Left hindlimb (tissue), 1 donor: ENCODE measurements at regions not wholly inside any gene's neighbourhood (a gene's known extent, or its start where the extent isn't known, plus 50 kb on each side); places are given as distances from the start of the nearest gene placed in this dataset.

Source experiments
- DNase-seq: peaks from one replicate; pipeline ENCODE4 v3.0.0-alpha.2; 2018

DNA sequence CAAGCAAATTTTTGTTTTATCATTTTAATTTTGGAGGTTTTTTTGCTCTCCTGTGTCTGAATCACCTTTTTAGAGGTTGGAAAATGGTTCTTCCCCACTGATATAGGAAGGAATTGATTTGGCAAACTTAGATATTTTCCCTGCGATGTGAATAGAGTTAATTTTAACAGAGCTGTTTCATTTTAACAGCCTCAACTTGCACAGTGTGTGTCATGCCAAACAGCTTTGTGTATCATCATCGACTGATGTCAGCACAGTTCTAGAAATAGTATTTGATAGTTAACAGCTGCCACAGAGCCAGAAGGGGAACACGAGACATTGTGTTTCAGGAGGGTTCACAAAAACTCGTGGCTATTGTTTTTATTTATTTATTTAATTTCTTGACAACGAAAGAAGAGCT, 243.1 kb upstream of the FOXN3 start:
- no peak for DNase-seq

DNA sequence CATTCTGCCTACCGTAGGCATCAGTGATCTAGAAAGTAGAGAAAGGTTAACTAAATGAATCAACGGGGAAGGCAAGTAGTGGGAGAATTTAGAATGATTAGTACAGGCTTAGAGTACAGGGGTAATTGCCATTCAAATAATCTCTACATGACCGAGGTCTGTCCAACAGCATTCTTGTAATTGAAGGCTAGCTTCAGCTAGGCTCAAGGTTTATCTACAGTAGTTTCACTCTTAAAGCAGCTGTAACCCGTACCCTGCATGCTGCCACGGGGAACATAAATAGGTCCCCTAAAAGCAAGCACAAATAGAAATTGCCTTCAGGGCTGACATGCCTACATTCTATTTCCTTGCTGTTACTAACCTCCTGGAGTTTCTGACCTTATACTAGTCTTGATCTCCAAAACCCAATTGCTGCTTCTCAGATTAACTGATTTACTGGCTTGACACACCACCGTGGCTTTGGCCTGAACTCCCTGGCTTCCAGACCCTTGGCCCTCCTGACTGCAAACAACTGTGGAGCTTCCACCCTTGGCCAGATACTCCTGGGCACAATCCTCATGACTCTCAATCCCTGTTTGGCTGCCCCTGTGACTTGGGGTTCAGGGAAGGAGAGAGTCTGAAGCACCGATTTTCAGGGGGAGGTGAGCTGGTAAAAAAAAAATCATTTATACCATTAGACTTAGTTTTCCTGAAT, 242.1 kb upstream of the FOXN3 start:
- DNase-seq = peak; percentile 39

DNA sequence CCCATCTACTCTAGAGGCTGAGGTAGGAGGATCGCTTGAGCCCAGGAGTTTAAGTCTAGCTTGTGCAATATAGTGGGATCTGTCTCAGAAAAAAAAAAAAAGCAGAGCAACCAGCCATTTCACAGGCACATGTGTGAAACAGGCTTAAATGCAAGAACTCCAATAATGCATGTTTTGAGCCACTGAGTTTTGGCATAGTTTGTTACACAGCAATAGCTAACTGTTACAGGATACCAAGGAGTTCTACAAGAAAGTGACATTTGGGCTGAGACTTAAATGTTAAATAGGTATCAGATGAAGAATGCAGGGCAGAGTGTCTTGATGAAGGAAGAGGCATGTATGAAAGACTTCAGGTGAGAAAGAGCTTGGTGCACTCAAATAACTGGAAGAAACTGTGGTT, 240.0 kb upstream of the FOXN3 start:
- DNase-seq = no peak

DNA sequence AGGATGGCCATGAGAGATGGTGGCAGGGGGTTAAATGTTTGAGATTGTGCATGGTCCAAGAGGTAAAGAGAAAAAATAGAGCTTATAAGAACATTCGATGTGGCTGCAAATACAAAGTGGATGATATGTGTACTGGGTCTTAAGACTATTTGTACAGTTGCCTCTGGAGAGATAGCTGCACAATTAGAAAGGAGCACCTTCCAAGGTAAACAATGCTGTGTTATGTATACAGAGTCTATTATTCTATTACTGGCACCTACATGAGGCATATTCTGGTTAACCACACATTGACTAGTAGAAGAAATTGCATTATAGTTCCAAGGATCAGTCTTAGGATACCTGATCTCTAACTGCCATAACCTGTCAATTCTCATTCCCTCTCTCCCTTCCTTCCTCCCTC, 238.0 kb upstream of the FOXN3 start:
- no peak for DNase-seq

DNA sequence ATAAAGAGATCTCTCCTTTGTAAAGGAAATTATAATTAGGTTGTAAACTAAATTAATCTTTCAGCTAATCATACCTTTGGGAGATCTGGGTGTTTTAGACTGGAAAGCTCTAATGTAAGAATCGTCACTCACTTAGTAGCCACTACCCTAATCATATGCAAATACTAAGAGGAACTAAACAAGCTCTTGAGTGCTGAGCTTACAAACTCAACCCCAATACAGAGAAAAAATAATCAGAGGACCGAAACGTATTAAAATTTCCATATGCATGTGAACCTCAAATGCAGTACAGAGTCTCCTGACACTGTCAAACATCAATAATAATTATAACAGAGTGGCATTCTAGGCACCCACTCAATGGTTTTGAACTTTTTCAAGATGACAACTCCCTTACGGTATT, 235.3 kb upstream of the FOXN3 start:
- no peak for DNase-seq

- DNase-seq = no peak
Observed at GRCh38 chr14:89651805-89652204, 234.8 kb upstream of the FOXN3 start.

- DNase-seq = no peak
Observed at GRCh38 chr14:89650077-89650978, 233.3 kb upstream of the FOXN3 start.

DNA sequence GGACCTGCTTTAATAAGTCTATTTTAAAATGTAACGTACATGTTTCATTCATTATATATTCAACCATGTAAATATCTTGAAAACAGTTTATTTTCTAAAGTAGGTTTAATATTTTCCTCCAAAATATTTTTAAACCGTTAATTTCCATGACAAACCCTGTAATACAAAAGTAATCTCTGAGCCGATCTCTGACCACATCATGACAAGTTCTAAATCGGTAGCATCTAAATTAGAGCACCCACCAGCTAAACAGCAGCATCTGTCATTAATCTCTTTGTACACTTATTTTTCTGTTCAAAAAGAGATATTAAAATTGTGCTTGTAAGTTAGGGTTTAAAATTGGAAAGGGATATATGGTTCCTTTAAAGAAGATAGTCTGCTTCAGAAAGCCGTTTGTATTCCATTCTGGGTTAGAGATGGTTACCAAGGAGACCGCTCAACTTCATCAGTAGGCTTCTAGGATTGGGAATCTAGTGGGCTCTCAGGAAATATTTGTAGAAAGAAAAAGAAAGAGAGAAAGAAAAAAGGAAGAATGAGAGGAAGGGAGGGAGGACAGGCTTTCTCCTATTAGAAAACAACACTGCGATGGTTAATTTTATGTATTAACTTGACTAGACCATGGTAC, 232.5 kb upstream of the FOXN3 start:
- no peak for DNase-seq

DNA sequence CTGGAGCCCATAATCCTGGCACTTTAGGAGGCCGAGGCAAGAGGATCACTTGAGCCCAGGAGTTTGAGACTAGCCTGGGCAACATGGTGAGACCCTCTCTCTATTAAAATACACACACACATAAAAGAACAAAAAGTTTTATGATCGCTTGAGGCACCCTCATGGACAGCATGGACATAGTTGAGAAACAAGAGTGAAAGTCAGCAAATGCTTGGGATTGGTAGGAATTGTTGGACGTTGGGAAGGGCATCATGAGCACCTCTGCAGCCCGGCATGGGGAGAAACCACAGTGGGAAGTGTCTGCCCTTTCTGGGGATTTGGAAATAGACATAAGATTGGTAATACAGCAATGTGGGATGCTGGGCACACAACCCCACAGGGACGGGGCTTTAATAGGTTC, 231.9 kb upstream of the FOXN3 start:
- no peak for DNase-seq

DNA sequence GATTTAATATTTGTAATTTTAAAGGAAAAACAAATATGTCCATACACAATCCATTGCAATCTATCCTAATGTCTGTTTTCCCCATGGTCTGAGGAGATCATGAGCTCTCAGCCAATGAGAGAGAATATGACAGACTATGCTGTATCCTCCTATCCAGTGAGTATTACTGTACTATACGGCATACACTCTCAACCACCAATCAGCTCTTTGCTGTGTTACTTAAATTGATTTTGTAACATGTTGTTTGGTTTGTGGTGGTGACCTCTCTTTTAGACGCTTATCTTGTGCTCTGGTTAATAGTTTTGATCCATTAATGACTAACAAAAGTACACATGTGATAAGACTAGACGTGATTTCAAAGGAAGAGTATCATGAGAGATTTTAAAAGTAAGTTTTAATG, 231.5 kb upstream of the FOXN3 start:
- no peak for DNase-seq

- DNase-seq = no peak
Observed at GRCh38 chr14:89646971-89647370, 229.9 kb upstream of the FOXN3 start.

DNA sequence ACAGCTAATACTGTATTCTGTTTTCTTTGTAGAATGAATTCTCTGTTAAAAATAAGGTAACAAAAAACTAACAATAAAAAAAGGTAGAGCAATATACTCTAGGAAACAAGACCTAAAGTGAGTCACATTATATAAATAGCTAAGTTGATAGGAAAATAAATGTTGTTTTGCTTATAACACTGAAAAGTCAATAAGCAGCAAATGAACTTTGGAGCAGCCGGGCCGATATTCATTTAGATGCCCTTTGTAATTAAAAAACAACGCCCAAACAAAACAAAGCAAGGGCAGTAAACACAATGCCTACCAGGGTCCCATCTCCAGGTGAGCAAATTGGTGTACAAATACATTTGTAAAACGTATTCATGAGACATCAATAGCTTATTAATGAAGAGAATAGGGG, 227.6 kb upstream of the FOXN3 start:
- no peak for DNase-seq

DNA sequence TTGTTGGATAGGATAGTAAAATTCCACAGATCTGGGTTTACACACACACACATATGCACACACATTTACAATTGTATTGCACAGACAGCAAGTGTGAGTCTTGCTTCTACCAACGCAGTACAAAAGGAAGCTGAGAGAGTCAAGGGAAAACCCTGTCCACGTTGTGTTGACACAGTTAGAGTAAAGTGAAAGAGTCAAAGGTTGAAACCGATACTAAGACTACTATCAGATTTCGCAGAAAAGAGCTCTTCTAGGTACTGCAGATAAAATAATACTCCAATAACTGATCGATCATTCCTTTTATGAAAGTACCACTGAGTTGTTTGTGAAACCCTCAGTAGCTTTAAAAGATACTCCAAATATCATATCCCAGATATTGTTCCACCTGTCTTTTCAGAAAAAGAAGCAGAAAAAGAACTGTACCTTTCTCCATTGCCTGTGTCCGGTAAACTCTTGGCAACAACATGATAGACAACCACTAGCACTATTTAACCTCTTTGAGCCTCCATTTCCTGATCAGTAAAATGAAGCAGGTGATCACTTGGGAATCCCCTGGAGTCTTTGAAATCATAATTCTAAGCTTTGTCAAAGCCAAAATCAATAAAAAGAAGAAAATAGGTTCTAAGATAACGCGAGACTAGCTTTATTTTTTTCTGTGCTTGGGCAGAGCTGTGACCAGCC, 224.6 kb upstream of the FOXN3 start:
- no peak for DNase-seq

DNA sequence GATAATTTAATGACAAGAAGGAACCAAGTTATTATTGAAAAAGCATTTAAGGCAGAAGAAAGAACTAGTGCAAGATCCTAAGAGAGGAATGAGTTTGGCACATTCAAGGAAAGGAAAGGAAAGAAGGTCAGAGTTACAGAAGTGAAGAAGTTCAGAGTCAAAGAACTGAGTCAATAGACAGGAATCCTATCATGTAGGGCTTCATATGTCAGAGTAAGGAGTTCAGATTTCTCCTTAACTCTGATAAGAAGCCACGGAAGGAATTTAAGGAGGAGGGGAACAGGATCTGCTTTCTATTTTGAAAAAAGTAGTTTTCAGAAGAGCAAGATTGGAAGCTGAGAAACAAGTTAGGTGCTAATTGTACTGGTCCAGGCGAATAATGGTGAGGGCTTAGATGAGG, 223.1 kb upstream of the FOXN3 start:
- DNase-seq = no peak

- DNase-seq = no peak
Observed at GRCh38 chr14:89639687-89640086, 222.7 kb upstream of the FOXN3 start.

- no peak for DNase-seq
Observed at GRCh38 chr14:89638891-89639290, 221.9 kb upstream of the FOXN3 start.

DNA sequence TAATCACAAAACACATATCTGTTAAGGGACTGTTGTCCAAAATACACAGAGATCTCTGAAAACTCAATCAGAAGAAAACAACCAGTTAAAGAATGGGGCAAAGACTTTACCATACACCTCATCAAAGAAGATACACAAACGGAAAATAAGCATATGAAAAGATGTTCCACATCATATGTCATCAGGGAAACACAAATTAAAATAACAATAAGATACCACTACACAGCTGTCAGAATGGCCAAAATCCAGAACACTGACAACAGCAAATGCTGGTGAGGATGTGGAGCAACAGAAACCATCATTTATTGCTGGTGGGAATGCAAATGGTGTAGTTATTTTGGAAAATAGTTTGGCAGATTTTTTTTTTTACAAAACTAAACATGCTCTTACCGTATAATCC, 220.5 kb upstream of the FOXN3 start:
- DNase-seq = no peak

GRCh38 chr14:89635615-89636014, 218.6 kb upstream of the FOXN3 start:
- no peak for DNase-seq

- no peak for DNase-seq
Observed at GRCh38 chr14:89634037-89634436, 217.0 kb upstream of the FOXN3 start.

DNA sequence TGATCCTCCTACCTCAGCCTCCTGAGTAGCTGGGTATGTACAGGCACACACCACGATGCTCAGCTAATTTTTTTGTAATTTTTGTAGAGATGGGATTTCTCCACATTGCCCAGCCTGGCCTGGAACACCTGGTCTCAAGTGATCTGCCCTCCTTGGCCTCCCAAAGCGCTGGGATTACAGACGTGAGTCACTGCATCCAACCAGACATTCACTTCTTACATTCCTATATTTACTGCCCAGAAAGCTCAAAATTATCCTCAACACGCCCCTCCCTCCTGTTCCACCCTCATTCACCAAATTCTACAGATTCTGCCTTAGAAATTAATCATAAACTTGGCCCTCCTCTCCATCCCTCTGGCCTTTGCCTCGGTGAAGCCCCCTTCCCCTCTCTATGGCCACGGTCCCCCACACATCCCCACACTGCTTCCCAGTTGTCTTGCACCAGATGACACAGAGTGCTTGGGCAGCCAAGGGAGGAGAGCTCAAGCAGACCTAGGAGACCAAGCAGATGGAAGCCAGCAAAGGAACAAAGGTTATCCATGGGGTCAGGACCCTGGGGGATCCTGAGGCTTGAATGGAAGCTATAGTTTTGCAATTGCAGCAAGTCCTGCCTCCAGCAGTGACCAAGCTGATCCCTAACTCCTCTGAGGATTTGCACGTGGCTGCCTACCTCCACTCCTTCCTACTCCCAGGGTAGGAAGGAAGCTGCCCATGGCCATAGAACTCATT, 213.2 kb upstream of the FOXN3 start:
- DNase-seq = no peak

- DNase-seq = no peak
Observed at GRCh38 chr14:89629383-89629782, 212.3 kb upstream of the FOXN3 start.

DNA sequence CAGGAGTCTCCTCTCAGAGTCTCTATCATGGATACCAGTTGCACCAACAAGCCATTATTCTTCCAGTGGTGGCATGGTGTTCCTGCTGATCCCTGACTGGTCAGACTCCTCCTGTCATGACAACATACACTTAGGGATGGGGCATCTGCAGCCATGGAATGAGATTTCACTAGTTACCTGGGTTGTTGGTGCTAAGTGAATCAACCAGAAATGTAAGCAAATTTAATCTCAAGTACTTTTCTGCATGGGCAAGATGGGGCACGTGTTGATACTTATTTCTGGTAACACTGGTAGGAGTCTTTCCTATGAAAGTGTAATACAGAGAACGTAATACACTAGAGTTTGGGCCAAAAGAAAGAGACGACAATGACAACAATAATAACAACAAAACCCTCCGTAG, 211.5 kb upstream of the FOXN3 start:
- DNase-seq = no peak
